TTC549 (cell line): ENCODE measurements at regions not wholly inside any gene's neighbourhood (a gene's known extent, or its start where the extent isn't known, plus 50 kb on each side); places are given as distances from the start of the nearest gene placed in this dataset.
"Not testable (repeated sequence)": the region's sequence is repeated elsewhere in the genome, so short reads cannot be mapped to it uniquely, and the experiment has no call there.

ENCODE experiments used
- FAIRE-seq: peaks from 2 replicates; lab custom pipeline; 2012; peaks lifted over from hg19 to GRCh38; lab: Jason Lieb, UNC

DNA sequence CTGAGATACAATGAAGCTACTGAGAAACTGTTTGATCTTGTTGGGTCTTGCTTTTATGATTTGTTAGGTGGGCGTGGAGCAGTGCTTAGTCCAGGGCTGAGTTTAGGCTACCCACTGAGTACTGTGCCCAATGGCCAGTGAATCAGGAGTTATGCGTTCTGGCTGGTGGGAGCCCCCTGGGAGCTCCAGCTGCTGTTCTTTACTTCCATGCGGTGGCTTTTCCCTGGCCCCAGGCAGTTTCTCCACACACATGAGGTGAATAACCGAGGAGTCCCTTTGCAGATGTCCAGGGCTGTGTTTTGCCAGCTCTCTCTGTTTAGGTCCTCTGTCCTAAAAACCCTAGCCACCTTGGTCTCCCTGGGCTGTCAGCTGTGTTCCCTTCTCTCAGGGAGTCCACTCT, 106.5 kb downstream of the KLF13 start:
- FAIRE-seq, result no peak

DNA sequence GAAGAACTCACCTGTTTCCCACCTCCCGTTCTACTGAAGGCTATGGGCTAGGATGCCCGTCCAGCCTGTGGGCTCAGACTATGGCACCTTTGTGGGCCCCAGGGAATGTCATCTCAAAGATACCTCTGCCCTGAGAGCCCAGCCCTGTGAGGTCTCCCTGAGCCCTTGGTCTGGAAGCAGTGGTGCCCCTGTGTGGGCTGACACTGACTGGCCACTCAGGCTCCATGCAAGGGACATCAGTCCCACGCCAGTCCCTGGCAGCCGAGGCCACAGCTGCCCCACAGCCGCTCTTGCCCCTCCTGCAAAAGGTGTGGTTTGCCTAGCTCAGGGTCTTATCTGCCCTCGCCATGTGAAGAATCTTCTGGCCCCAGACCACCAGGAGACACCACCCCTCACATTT, 106.9 kb downstream of the KLF13 start:
- no peak for FAIRE-seq

DNA sequence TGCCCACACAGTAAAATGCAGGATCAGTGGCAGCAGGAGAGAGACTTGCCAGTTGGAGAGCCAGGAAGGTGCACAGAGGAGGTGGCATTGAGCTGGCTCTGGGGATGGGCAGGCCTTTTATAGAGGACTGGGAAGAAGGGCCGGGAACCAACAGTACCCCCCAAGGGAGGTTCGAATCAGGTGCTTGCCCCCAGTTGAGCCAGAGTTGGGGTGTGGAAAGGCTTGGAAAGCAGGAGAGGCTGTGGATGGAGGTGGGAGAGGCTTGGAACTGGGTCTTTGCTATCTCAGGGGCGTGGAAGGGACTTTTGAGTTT, 107.6 kb downstream of the KLF13 start:
- FAIRE-seq, result no peak

DNA sequence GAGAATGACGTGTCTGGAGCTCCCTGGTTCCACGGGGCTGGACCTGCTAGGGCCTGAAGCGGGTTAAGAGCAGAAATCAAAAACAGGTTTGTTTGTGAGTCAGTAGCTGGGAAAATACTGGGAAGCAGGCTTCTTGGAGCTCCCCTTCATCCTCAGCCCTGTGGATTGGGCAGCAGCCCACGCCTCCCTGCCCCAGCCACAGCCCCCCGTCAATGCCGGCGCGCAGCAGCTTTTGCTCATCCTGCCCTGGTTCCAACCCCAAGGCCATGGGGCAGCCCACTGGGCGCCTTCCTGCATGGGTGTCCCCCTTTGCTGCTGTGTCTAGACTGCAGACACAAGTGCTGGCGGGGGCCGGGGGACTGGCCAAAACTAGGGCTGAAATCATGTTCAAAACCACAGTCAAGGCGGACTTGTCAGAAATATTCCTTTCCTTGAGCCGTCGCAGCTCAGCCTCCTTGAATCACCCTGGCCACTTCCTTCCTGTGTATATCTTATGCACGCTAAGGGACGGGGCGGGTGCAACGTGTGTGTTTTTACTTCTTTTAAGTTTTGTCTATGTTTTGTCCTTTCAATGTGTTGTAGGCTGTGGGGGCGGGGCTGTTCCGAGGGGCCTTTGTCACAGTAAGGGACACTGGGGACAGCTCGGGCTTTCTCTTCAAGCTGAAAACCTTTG, 108.1 kb downstream of the KLF13 start:
- FAIRE-seq, result no peak

DNA sequence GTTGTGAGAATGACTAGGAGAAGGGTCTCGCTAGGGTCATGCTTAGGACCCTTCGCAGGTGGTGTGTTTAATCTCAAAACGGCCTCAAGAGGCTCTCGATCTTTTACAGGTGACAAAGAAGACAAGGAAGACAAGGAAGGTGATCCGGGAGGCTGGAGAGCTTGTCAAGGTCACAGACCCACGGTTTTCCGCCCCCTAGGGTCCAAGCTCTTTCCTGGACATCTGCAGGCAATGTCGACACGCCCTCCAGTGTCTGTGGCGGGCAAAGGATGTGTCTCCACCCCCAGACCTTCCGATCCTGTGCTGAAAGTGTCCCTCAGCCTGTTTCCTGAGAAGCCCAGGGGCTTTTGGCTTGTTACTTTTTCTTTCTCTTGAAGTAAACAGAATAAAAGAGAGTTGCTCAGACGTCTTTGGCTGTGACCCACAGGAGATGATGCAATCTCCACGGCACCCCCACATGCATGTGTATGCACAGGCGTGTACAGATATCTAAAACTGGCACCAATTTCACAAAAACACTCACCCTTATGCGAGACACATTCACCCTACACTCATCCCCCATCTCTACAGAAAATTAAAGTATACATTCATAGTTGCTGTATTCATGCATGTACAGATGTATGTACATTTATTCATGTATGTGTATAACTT, 108.8 kb downstream of the KLF13 start:
- no peak for FAIRE-seq

DNA sequence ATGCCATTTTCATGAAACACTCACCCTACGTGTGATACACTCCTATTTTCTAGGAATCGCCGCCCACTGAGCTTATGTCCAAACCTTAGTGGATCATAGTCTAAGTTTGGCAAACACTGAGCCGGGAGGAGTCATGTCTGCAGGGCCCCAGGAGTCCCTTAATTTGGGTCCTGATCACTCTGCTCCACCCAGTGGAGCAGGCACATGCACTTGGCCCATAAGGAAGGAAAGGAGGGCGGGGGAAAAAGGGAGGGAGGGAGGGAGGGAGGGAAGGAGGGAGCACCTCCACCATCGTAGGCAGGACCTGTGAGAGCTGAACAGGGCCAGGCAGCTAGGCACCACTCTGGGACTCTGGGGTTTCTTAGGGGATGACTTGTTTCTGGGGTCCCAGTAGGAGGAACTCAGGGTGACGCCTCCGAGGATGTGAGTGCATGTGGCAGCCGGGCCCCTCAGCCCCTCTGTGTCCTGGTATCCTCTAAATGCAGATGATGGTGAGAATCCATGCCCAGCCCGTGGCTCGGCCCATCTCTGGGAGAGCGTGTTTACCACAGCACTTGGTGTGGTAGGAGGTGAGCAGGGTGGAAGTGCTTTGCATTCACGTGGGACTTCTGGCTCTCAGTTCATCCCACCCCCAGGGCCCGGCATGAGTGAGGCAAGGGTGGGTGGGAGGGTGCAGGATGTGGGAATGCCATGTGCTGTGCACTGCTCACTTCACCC, 109.4 kb downstream of the KLF13 start:
- FAIRE-seq, result no peak

DNA sequence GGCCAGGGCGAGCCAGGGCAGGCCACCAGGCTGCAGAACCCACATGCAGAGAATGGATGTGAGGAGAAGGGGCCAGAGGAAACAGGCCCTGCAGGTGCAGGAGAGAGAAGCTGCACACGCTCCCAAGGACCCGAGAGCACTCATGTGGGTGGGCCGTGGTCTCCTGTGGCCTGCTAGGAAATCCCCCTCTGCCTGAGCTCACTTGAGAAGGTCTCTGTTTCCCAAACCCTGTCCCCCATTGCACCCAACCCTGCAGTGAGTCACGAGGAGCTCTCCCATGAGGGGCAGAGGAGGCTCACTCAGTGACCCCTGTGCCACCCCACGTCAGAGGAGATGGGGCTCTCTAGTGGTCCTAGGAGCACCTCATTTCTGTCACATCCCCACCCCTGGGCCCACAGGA, 111.1 kb downstream of the KLF13 start:
- FAIRE-seq, result no peak

DNA sequence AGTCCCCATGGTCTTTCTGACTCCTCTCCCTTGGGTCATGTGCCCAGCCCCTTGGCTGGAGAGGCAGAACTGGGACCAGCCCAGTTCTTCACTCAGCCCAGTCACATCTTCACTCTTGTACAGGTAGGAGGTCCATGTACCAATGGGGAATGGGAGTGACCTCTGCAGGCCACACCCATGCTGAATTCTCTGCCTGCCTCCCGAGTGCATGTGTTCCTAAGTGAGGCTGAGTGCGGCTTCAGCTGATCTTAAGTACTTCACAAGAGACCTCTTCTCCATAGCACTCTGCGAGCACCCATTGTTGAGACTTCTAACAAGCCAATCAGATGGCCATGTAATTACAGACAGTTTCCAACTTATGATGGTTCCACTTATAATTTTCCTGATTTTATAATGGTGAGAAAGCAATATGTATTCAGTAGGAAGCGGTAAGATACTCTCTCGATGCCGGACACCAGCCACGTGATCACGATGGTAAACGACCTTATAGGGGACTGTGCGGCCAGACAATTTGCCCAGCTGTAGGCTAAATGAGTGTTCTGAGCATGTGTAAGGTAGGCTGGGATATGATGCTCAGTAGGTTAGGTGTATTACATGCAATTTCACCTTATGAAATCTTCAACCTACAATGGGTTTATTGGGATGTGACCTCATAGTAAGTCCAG, 112.1 kb downstream of the KLF13 start:
- FAIRE-seq, result no peak

DNA sequence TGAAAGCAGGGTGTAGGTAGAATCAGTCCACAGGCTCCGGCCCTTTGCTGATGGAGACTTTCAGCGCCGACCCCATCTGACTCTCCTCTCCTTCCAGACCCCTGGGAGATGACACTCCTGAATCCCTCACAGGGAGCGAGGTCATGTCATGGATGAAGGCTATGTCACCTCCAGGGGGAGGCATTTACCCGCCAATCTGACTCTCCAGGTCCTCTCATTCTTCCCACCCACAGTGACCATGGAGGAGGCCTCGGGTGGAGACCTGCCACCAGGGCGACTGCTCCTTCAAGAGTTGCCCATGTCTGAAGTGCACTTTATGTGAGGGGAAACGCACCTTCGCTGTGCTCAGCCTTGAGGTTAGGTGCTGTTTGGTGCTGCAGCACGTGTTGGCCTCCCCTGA, 112.7 kb downstream of the KLF13 start:
- FAIRE-seq, result no peak

DNA sequence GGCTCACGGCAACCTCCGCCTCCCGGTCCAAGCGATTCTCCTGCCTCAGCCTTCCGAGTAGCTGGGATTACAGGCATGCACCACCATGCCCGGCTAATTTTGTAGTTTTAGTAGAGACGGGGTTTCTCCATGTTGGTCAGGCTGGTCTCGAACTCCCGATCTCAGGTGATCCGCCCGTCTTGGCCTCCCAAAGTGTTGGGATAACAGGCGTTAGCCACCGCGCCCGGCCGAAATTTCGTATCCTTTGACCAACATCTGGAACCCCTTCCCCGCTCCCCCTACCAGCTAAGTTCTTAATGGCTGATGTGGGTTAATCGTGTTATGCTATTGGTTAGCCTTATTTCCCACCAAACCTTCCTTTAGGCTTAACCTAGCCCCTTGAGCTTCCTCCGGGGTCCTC, 113.6 kb downstream of the KLF13 start:
- not testable (repeated sequence) for FAIRE-seq

DNA sequence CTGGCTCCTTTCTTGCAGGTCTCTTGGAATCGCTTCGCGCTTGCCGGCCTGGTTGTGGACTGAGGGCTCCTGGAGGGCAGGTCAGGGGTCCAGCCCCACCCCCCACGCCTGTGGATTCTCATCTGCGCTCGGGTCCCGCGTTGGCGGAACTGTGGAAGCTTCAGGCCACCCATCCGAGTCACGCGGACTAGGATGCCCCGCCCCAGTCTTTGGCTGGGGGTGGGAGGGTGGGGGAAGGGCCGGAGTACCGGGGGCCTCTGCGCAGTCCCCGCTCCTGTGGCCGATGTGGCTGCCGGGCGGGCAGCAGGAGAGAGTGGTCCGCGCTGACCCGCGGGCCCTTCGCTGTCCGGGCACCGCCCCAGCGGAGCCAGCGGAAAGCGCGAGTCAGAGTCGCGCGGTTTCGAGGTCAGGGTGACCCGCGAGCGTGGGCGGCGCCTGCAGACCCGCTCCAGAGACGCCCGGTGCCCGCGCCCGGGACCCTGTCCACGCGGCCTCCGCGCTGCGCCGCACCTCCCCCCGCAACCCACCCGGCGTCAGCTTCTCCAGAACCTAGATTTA, 114.2 kb downstream of the KLF13 start:
- FAIRE-seq, result no peak

DNA sequence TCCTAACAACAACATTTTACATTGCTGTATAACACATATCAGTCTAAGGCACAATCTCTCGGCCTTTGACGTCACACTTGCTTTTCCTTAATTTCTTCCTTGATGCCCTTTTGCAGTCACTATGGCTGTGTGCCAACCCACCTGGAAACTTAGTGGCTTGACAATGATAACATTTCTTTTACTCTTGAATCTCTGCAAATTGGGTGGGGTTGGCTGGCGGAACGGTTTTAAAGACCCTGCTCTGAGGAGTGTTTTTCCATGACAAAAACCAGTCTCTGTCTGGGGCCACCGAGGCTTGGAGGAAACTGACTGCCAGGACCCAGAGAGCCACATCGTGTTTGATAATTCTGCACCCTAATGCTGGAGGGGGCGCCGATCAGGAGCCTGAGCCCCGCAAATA, 115.6 kb downstream of the KLF13 start:
- no peak for FAIRE-seq

DNA sequence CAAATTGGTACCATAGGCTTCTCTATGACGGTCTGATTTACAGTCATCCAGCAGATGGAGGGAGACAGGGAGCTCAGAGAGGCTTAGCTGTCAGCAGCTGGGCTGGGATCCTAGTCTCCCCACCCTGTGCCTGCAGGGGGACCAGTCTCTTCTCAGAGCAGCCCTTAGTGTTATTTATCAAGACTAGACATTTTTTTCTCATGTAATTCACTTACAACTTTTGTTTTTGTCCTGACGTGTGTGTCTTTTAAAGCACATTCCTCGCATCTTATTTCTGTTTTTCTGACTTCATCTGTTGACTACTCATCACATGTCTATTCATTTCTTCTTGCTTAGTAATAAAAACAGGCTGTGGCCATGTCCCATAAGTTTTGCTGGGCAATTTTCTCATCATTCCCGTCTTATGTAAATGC, 116.1 kb downstream of the KLF13 start:
- no peak for FAIRE-seq

DNA sequence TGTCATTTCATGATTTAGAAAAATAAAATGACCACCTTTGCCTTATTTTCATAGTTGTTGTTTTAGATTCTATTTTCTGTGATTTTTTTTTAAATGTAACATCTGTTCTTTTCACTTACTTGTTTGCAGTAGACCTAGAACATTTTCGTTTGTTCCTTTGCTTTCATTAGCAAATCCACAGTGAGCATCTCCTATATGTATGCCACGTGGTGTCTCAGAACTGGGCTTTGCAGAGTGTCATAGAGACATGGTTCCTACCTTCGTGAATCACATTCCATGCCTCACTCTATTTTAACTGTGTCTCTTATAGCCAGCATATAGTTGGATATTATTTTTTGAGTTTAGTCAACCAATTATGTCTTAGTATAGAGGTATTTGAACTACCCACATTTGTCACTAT, 118.2 kb downstream of the KLF13 start:
- FAIRE-seq, result no peak

DNA sequence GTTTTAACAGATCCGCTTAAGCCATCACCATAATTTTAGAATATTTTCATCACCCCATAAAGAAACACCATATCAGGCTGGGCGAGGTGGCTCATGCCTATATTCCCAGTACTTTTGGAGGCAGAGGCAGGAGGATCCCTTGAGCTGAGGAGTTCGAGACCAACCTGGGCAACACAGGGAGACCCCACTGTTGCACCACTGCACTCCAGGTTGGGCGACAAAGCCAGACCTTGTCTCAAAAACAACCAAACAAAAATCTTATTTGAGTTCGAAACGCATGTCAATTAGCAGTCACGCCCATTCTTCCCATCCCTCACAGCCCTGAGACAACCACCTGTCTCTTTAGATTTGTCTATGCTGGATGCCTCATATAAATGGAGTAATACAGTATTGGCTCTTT, 119.9 kb downstream of the KLF13 start:
- FAIRE-seq, result no peak

DNA sequence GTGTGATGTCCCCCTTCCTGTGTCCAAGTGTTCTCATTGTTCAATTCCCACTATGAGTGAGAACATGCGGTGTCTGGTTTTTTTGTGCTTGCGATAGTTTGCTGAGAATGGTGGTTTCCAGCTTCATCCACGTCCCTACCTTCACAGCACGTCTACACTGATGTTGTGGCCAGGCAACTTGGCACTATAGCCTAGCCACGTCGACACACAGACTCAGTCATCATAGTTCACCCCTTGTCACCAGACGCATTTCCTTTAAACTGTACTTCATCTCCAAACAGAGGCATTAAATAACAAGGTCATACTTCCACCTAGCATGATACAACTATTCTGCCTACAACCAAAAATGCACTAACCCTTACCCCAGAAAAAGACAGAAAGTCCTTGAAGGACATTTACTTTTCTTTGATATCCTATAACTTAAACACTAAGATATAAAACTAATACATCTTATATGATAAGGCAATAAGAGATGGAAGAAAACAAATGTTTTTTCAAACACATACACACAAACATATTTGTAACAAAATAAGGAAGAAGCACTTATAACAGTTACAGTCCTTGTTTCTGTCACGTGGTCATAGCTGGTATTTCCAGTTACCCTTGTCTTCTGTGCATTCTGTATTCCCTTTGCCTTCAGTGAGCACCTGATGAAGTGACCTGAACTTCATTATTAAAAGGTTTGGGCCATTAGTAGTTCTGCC, 121.4 kb downstream of the KLF13 start:
- no peak for FAIRE-seq

DNA sequence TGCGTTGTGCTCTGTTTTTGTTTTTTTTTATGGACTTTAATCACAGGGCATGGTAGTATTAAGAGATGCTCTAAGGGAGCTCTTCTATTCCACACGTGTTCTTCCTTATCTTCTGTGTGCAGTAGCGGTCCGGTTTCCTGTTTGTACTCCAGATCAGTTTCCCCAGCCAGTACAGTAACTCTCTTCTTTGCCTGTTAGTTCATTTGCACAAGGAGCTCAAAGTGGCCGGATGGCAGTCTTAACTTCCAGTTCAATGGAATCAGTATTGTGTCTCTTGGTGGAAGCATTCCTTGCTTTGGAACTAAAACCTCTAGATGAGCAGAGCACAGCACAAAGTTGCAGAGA, 122.0 kb downstream of the KLF13 start:
- FAIRE-seq, result no peak

DNA sequence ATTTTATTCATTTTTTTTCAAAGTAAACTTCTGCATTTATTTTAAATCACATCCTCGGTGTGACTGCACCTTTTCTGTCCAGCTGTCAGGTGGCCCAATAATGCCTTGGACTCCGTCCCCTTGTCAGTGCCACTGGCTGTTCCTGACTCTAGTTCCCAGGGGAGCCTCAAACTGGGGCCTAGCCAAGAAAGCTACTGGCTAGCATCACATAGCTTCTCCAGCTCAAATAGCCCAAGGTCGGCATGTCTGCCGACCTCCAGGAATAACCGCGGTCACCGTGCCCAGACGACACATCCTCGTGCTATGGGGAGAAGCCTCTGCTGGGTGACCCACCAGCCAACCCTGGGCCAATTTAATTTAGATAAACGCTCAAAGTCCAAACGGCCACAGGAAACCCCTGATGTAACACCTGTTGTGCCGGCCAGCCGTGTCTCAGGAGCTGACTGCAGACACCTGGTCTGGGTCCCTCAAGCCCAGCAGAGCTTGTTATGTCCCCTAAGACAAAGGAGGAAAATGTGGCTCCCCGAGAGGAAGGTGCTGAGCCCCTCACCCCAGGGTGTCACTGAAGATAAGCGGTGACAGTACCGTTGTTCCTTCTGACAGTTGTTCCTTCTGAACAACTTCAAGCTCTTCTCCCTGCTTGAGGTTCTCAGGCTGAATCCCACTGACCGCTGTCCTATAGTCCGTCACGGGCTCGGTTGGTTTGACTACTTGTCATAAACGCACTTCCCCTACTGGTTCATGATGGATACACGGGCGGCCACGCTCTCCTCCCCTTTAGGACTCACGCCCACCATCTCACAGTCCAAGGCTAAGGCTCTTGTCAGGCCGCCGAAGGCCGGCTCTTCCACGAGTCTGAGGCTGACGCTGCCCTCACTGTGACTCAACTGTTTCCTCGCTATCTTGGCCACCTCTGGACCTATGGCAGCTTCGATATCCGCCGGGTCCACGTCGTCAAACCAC, 126.2 kb downstream of the KLF13 start:
- no peak for FAIRE-seq

DNA sequence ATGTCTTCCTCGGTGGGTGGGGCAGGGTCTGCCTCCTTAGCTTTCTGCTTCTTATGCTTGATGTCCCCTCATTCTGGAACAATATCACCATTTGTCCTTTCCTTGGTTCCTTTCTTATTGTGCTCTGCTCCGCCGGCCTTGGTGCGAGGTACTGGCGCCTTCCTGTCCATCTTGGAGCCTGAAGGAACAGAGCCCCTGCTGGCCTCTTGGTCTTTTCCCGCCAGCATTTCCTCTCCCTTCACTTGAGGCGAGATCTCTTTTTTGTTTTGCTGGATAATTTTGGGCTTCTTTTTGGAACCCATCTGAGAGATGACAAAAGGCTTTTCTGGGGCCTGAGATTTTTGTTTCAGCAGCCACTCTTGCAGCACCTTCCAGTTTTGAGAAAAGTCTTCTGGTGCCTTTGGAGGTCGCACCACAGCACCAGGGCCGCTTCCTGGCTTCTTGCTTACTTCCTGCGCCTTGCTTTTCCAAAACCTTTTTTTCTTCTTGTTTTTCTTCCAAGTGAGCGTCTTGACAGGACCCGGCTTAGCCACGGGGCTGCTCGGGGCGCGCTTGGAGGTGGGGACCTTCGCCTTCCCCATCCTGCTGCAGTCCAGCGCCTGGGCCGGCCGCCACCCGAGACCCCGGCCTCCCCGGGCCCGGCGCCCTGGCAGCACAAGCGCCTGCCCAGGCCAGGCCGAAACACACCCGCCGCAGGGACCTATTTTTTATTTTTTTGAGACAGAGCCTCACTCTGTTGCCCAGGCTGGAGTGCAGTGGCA, 127.1 kb downstream of the KLF13 start:
- no peak for FAIRE-seq

DNA sequence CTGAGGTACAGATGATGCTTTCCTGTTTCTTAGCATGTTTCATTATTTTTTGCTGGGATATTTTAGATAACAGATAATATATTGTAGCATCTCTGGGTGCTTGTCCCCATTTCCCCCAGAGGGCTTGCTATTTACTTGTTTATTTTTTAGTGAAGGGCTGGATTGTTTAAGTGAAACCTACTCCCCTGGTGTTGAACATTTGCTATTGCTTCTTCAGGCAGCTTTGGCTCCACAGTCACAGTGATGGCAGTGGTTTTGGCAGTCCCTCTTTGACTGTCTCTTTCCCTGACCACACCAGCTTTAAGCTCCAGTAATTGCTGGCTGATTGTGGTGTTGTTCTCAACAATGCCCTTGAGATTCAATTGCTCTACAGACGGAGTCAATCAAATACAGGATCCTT, 128.9 kb downstream of the KLF13 start:
- no peak for FAIRE-seq
